Activated naive CD8-positive, alpha-beta T cell treated with anti-CD3 and anti-CD28 coated beads, Interleukin-2, amount 10 ng/mL, durations not matched to agents 7 days and 5 days (primary cell): ENCODE measurements at regions not wholly inside any gene's neighbourhood (a gene's known extent, or its start where the extent isn't known, plus 50 kb on each side); places are given as distances from the start of the nearest gene placed in this dataset.

Experiments used
- ATAC-seq: fragments of 150-1000 bp; cut with Tn5 transposase; one replicate; pipeline ENCODE4 v1.10.0; 2021; ENCODE audit warnings: low read depth, moderate library complexity
- POLR2A ChIA-PET: fragments of 350-600 bp; sonication (Branson Sonifier 250); formaldehyde crosslinking; loops from one replicate; lab custom pipeline; 2021; ENCODE audit warnings: antibody characterized with exemption; lab: Charles Lee
- DNase-seq: peaks from one replicate; pipeline ENCODE4 v3.0.0; 2021
- H3K27ac Mint-ChIP-seq: one replicate; pipeline ENCODE4 v1.8.0; 2022; ENCODE audit warnings: mild to moderate bottlenecking, mixed read lengths
- H3K27me3 Mint-ChIP-seq: one replicate; pipeline ENCODE4 v1.8.0; 2022; ENCODE audit warnings: mild to moderate bottlenecking, moderate library complexity, mixed read lengths
- H3K36me3 Mint-ChIP-seq: one replicate; pipeline ENCODE4 v1.8.0; 2021; ENCODE audit warnings: mild to moderate bottlenecking, mixed read lengths
- H3K4me1 Mint-ChIP-seq: one replicate; pipeline ENCODE4 v1.8.0; 2021; ENCODE audit warnings: mixed read lengths
- H3K4me3 Mint-ChIP-seq: one replicate; pipeline ENCODE4 v1.8.0; 2022; ENCODE audit warnings: mild to moderate bottlenecking, moderate library complexity, mixed read lengths
- H3K9me3 Mint-ChIP-seq: one replicate; pipeline ENCODE4 v1.8.0; 2021; ENCODE audit warnings: mixed read lengths

- ATAC-seq = no peak
- H3K9me3 Mint-ChIP-seq = no peaks in the 10 kb centered on the region
- no peak overlapping the region for H3K4me3 Mint-ChIP-seq
- H3K4me1 Mint-ChIP-seq = peaks cover 2% of the 10 kb centered on the region
- POLR2A ChIA-PET = no interaction called here
- no peaks in the 10 kb centered on the region for H3K36me3 Mint-ChIP-seq
- no peak for DNase-seq
- peaks cover 9% of the 10 kb centered on the region for H3K27me3 Mint-ChIP-seq
- H3K27ac Mint-ChIP-seq = no peak overlapping the region
Measured at GRCh38 chr2:102977426-102978090, 215.7 kb downstream of the TMEM182 start.

GRCh38 chr2:102978091-102978490 is 216.3 kb downstream of the TMEM182 start:
- DNase-seq (no peak), ATAC-seq (no peak)
- H3K9me3 Mint-ChIP-seq = no peaks in the 10 kb centered on the region
- H3K27ac Mint-ChIP-seq = no peak overlapping the region
- POLR2A ChIA-PET = no interaction called here
- H3K4me3 Mint-ChIP-seq = no peak overlapping the region
- H3K27me3 Mint-ChIP-seq = peaks cover 9% of the 10 kb centered on the region
- H3K4me1 Mint-ChIP-seq = peaks cover 2% of the 10 kb centered on the region
- no peaks in the 10 kb centered on the region for H3K36me3 Mint-ChIP-seq

- POLR2A ChIA-PET = no interaction called here
- H3K9me3 Mint-ChIP-seq = no peaks in the 10 kb centered on the region
- H3K4me3 Mint-ChIP-seq = no peak overlapping the region
- H3K4me1 Mint-ChIP-seq = peaks cover 2% of the 10 kb centered on the region
- no peak overlapping the region for H3K27ac Mint-ChIP-seq
- H3K27me3 Mint-ChIP-seq = peaks cover 9% of the 10 kb centered on the region
- no peaks in the 10 kb centered on the region for H3K36me3 Mint-ChIP-seq
- no peak for ATAC-seq
- DNase-seq = no peak
Measured at GRCh38 chr2:102979429-102979828, 217.6 kb downstream of the TMEM182 start.

- POLR2A ChIA-PET = no interaction called here
- no peak for DNase-seq
- no peak for ATAC-seq
- Mint-ChIP-seq H3K4me3 (no peak overlapping the region), H3K4me1 (no peaks in the 10 kb centered on the region), H3K27ac (no peak overlapping the region), H3K27me3 (no peaks in the 10 kb centered on the region), H3K36me3 (no peaks in the 10 kb centered on the region), H3K9me3 (no peaks in the 10 kb centered on the region)
Measured at GRCh38 chr2:102983786-102984185, 222.0 kb downstream of the TMEM182 start.

GRCh38 chr2:102986826-102987490 is 225.1 kb downstream of the TMEM182 start:
- Mint-ChIP-seq H3K27ac (no peak overlapping the region), H3K36me3 (no peaks in the 10 kb centered on the region), H3K9me3 (no peaks in the 10 kb centered on the region), H3K27me3 (peaks cover 4% of the 10 kb centered on the region), H3K4me3 (no peak overlapping the region), H3K4me1 (no peaks in the 10 kb centered on the region)
- DNase-seq (no peak), ATAC-seq (no peak)
- POLR2A ChIA-PET = no interaction called here

GRCh38 chr2:102992607-102993006 is 230.8 kb downstream of the TMEM182 start:
- no peaks in the 10 kb centered on the region for H3K4me1 Mint-ChIP-seq
- H3K4me3 Mint-ChIP-seq = no peak overlapping the region
- ATAC-seq = no peak
- H3K27ac Mint-ChIP-seq = no peak overlapping the region
- POLR2A ChIA-PET = no interaction called here
- no peaks in the 10 kb centered on the region for H3K9me3 Mint-ChIP-seq
- H3K36me3 Mint-ChIP-seq = no peaks in the 10 kb centered on the region
- no peak for DNase-seq
- peaks cover 8% of the 10 kb centered on the region for H3K27me3 Mint-ChIP-seq

- no peaks in the 10 kb centered on the region for H3K4me1 Mint-ChIP-seq
Measured at GRCh38 chr2:102999958-103000357, 238.1 kb downstream of the TMEM182 start.

GRCh38 chr2:103002954-103003353 is 241.1 kb downstream of the TMEM182 start:
- Mint-ChIP-seq H3K4me1 (no peaks in the 10 kb centered on the region), H3K27ac (no peak overlapping the region), H3K4me3 (no peak overlapping the region), H3K9me3 (no peaks in the 10 kb centered on the region), H3K36me3 (no peaks in the 10 kb centered on the region), H3K27me3 (peaks cover 4% of the 10 kb centered on the region)
- POLR2A ChIA-PET = no interaction called here
- no peak for DNase-seq
- no peak for ATAC-seq

More at GRCh38 chr2:102999958-103000357, 238.1 kb downstream of the TMEM182 start:
- ATAC-seq = no peak
- no peaks in the 10 kb centered on the region for H3K9me3 Mint-ChIP-seq
- DNase-seq = no peak
- no peaks in the 10 kb centered on the region for H3K36me3 Mint-ChIP-seq
- no peak overlapping the region for H3K27ac Mint-ChIP-seq
- H3K27me3 Mint-ChIP-seq = peaks cover 6% of the 10 kb centered on the region
- POLR2A ChIA-PET = no interaction called here
- no peak overlapping the region for H3K4me3 Mint-ChIP-seq

GRCh38 chr2:103003750-103004260 is 242.0 kb downstream of the TMEM182 start:
- DNase-seq (no peak), ATAC-seq (no peak)
- Mint-ChIP-seq H3K4me1 (no peaks in the 10 kb centered on the region), H3K36me3 (no peaks in the 10 kb centered on the region), H3K4me3 (no peak overlapping the region), H3K9me3 (no peaks in the 10 kb centered on the region), H3K27me3 (peaks cover 4% of the 10 kb centered on the region), H3K27ac (no peak overlapping the region)
- POLR2A ChIA-PET = no interaction called here

GRCh38 chr2:103004426-103004942 is 242.7 kb downstream of the TMEM182 start:
- POLR2A ChIA-PET = no interaction called here
- ATAC-seq (no peak), DNase-seq (no peak)
- no peaks in the 10 kb centered on the region for H3K4me1 Mint-ChIP-seq
- no peak overlapping the region for H3K4me3 Mint-ChIP-seq
- H3K36me3 Mint-ChIP-seq = no peaks in the 10 kb centered on the region
- H3K27ac Mint-ChIP-seq = no peak overlapping the region
- no peaks in the 10 kb centered on the region for H3K9me3 Mint-ChIP-seq
- H3K27me3 Mint-ChIP-seq = peaks cover 4% of the 10 kb centered on the region

- Mint-ChIP-seq H3K4me3 (no peak overlapping the region), H3K9me3 (no peaks in the 10 kb centered on the region), H3K4me1 (no peaks in the 10 kb centered on the region), H3K27me3 (peaks cover 4% of the 10 kb centered on the region), H3K27ac (no peak overlapping the region), H3K36me3 (no peaks in the 10 kb centered on the region)
- no peak for ATAC-seq
- no peak for DNase-seq
- POLR2A ChIA-PET = no interaction called here
Measured at GRCh38 chr2:103005393-103005792, 243.6 kb downstream of the TMEM182 start.

GRCh38 chr2:103007086-103007485 is 245.3 kb downstream of the TMEM182 start:
- H3K4me1 Mint-ChIP-seq = no peaks in the 10 kb centered on the region
- ATAC-seq (no peak), DNase-seq (no peak)
- no peaks in the 10 kb centered on the region for H3K9me3 Mint-ChIP-seq
- H3K4me3 Mint-ChIP-seq = no peak overlapping the region
- no peaks in the 10 kb centered on the region for H3K36me3 Mint-ChIP-seq
- POLR2A ChIA-PET = no interaction called here
- H3K27me3 Mint-ChIP-seq = peaks cover 4% of the 10 kb centered on the region
- H3K27ac Mint-ChIP-seq = no peak overlapping the region

GRCh38 chr2:103008586-103008985 is 246.8 kb downstream of the TMEM182 start:
- DNase-seq (no peak), ATAC-seq (no peak)
- Mint-ChIP-seq H3K27me3 (peaks cover 4% of the 10 kb centered on the region), H3K4me1 (no peaks in the 10 kb centered on the region), H3K9me3 (no peaks in the 10 kb centered on the region), H3K4me3 (no peak overlapping the region), H3K27ac (no peak overlapping the region), H3K36me3 (no peaks in the 10 kb centered on the region)
- POLR2A ChIA-PET = no interaction called here

GRCh38 chr2:103009871-103010270 is 248.0 kb downstream of the TMEM182 start:
- Mint-ChIP-seq H3K27ac (no peak overlapping the region), H3K4me3 (no peak overlapping the region), H3K9me3 (no peaks in the 10 kb centered on the region), H3K27me3 (peaks cover 2% of the 10 kb centered on the region), H3K36me3 (no peaks in the 10 kb centered on the region), H3K4me1 (no peaks in the 10 kb centered on the region)
- DNase-seq = no peak
- ATAC-seq = no peak
- POLR2A ChIA-PET = no interaction called here
